Uterus (tissue), 2 donors: ENCODE measurements at regions not wholly inside any gene's neighbourhood (a gene's known extent, or its start where the extent isn't known, plus 50 kb on each side); places are given as distances from the start of the nearest gene placed in this dataset.

Experiments
- CTCF ChIP-seq, 4 experiments: fragments of 200-600 bp in 2 of 4; fragments of 450-650 bp in 2 of 4; sonication (generic) in 2 of 4; IDR thresholded peaks; one replicate each; pipeline ENCODE4 v1.5.1; 2016 to 2019; ENCODE audit warnings: antibody characterized with exemption in 4 of 4, mild to moderate bottlenecking in 2 of 4, moderate library complexity in 1 of 4
- POLR2A ChIP-seq, 2 donors: fragments of 450-650 bp; IDR thresholded peaks; one replicate each; pipeline ENCODE4 v1.6.1; 2016; ENCODE audit warnings: antibody characterized with exemption in 2 of 2, mild to moderate bottlenecking in 1 of 2, moderate library complexity in 1 of 2

GRCh38 chr1:81588149-81588548 lies 212.6 kb upstream of the ADGRL2 start:
- TF ChIP-seq CTCF (IDR thresholded peaks at IDR 0.05) (no peak), POLR2A (IDR thresholded peaks at IDR 0.05) (no peak)
